ENCODE measurements at regions not wholly inside any gene's neighbourhood (a gene's known extent, or its start where the extent isn't known, plus 50 kb on each side); places are given as distances from the start of the nearest gene placed in this dataset.

DNA sequence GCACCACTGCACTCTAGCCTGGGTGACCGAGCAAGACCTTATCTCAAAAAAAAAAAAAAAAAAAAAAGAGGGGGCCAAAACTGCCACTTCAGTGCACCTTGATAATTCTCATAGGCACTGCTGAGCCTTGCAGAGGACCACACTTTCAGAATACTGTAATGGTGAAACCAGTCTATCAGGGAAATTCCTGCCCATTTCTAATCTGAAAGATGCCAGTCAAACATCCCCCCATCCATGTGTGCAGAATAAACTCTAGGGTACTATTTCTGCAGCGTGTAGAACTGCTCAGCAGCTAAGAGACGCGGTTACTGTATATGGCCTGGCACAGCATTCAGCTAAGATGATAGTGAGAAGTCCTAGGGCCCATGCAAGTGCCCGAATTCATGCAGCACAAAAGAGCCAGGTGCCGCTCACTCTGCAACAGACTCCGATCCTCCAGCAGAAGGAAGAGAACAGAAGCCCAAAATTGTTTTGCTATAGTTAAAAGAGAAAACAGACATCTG is 286.8 kb upstream of the KLF14 start:
- no peak overlapping the region for H3K4me3 ChIP-seq
- ATAC-seq: no peak
- TF ChIP-seq CTCF (IDR thresholded peaks at IDR 0.05 in 4 of 5, conservative IDR thresholded peaks at IDR 0.05 in 1 of 5): no peak
- TF ChIP-seq POLR2A (IDR thresholded peaks at IDR 0.05): no peak
- no peaks in the 10 kb centered on the region for H3K9me3 ChIP-seq
- no peak for DNase-seq
- H3K27me3 ChIP-seq: no peaks in the 10 kb centered on the region
- intact Hi-C loops (cut with DNase I; ENCODE audit: low total_unique reads): no loop called here
- in situ Hi-C loops (cut with MboI; ENCODE audit: low sequenced_read_pairs in 4 of 4): no loop called here
- H3K27ac ChIP-seq: peak overlapping the region in 1 of 4 donors; percentile 43
- H3K4me1 ChIP-seq: peaks cover 92 to 93% of the 10 kb centered on the region in 2 donors
- peaks cover 0 to 18% of the 10 kb centered on the region in 2 donors for H3K36me3 ChIP-seq

GRCh38 chr7:131021460-131021859 is 287.5 kb upstream of the KLF14 start:
- no peak for DNase-seq
- no peak for ATAC-seq
- intact Hi-C loops (cut with DNase I; ENCODE audit: low total_unique reads) (no loop called here), in situ Hi-C loops (cut with MboI; ENCODE audit: low sequenced_read_pairs in 4 of 4) (no loop called here)
- no peak for TF ChIP-seq CTCF (IDR thresholded peaks at IDR 0.05 in 4 of 5, conservative IDR thresholded peaks at IDR 0.05 in 1 of 5)
- no peak for TF ChIP-seq POLR2A (IDR thresholded peaks at IDR 0.05)
- no peaks in the 10 kb centered on the region for H3K9me3 ChIP-seq
- H3K27me3 ChIP-seq: no peaks in the 10 kb centered on the region
- H3K4me1 ChIP-seq: peaks cover 93% of the 10 kb centered on the region in 2 donors
- H3K27ac ChIP-seq: peak overlapping the region in 2 of 4 donors; percentile 16 to 43
- peaks cover 0 to 18% of the 10 kb centered on the region in 2 donors for H3K36me3 ChIP-seq
- H3K4me3 ChIP-seq: no peak overlapping the region

DNA sequence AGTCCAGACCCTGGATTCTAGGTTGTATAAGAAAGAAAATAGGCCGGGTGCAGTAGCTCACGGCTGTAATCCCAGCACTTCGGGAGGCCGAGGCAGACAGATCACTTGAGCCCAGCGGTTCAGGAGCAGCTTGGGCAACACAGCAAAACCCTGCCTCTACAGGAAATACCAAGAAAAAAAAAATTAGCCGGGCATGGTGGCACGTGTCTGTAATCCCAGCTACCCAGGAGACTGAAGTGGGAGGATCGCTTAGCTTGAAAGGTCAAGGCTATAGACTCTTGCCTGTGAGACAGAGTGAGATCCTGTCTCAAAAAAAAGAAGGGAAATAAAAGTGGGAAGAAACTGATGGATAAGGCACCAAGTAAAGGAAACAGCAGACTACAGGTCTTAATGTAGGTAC is 287.9 kb upstream of the KLF14 start:
- ATAC-seq (peak; percentile 7 to 34), DNase-seq (no peak)
- intact Hi-C loops (cut with DNase I; ENCODE audit: low total_unique reads): no loop called here
- no peaks in the 10 kb centered on the region for H3K27me3 ChIP-seq
- H3K9me3 ChIP-seq: no peaks in the 10 kb centered on the region
- peaks cover 0 to 18% of the 10 kb centered on the region in 2 donors for H3K36me3 ChIP-seq
- H3K4me1 ChIP-seq: peaks cover 93% of the 10 kb centered on the region in 2 donors
- H3K27ac ChIP-seq: peak overlapping the region in 3 of 4 donors; percentile 14 to 43 (median 16)
- TF ChIP-seq POLR2A (IDR thresholded peaks at IDR 0.05) (no peak), CTCF (IDR thresholded peaks at IDR 0.05 in 4 of 5, conservative IDR thresholded peaks at IDR 0.05 in 1 of 5) (no peak)
- no peak overlapping the region for H3K4me3 ChIP-seq
- in situ Hi-C loops (cut with MboI; ENCODE audit: low sequenced_read_pairs in 4 of 4): no loop called here

DNA sequence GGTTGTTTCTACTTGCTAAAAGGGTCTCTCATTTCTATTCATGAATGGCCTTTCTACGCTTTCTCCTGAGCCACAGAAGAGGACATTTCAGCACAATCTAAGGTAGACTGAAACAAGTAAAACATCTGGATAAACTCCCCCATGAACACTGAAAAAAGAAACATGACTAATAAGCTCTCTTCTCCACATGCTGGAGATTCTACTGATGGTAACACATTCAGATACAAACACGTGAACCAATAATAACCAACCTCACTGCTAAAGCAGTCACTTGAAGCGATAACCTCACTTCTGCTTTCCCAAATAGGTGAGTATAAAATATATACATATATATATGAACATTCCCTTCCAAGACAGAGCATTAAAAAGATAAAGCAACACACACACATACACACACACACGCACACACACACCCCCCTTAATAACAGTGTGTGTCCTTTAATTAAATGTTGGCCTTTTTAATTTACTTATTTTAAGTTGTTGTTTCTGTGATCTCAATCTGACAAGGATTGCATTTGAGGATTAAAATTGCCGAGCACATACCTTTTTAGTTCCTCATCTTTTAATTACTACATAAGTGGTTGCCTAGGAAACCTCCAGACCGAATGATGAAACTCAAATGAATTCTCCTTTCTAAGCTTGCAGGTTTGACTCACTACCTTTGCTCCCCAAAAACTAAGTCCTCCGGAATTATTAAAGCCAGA is 292.4 kb upstream of the KLF14 start:
- H3K9me3 ChIP-seq: no peaks in the 10 kb centered on the region
- TF ChIP-seq POLR2A (IDR thresholded peaks at IDR 0.05): no peak
- no peak for TF ChIP-seq CTCF (IDR thresholded peaks at IDR 0.05 in 4 of 5, conservative IDR thresholded peaks at IDR 0.05 in 1 of 5)
- H3K36me3 ChIP-seq: peaks cover 0 to 18% of the 10 kb centered on the region in 2 donors
- ATAC-seq (peak in 1 of 2 donors; percentile 39), DNase-seq (no peak)
- H3K4me3 ChIP-seq: no peak overlapping the region
- H3K27ac ChIP-seq: peak overlapping the region; percentile 12 to 56 (median 38)
- in situ Hi-C loops (cut with MboI; ENCODE audit: low sequenced_read_pairs in 4 of 4) (loop anchor here in 2 of 4 donors (25.0 kb wide), 2 partner anchors 139 to 164 kb away; no protein-coding TSS in a partner anchor), intact Hi-C loops (cut with DNase I; ENCODE audit: low total_unique reads) (loop anchor here (5.0 kb wide), 1 partner anchor 69 kb away; no protein-coding TSS in a partner anchor)
- H3K4me1 ChIP-seq: peaks cover 96 to 97% of the 10 kb centered on the region in 2 donors
- H3K27me3 ChIP-seq: no peaks in the 10 kb centered on the region

Data from gastrocnemius medialis (tissue), 4 donors.